Ureter (tissue), 1 donor: ENCODE measurements at regions not wholly inside any gene's neighbourhood (a gene's known extent, or its start where the extent isn't known, plus 50 kb on each side); places are given as distances from the start of the nearest gene placed in this dataset.

Experiments used
- DNase-seq: peaks from one replicate; pipeline ENCODE4 v3.0.0-alpha.2; 2020; ENCODE audit warnings: low spot score
- donor health status: DM: yes; HTN: yes; CAD: no.

DNA sequence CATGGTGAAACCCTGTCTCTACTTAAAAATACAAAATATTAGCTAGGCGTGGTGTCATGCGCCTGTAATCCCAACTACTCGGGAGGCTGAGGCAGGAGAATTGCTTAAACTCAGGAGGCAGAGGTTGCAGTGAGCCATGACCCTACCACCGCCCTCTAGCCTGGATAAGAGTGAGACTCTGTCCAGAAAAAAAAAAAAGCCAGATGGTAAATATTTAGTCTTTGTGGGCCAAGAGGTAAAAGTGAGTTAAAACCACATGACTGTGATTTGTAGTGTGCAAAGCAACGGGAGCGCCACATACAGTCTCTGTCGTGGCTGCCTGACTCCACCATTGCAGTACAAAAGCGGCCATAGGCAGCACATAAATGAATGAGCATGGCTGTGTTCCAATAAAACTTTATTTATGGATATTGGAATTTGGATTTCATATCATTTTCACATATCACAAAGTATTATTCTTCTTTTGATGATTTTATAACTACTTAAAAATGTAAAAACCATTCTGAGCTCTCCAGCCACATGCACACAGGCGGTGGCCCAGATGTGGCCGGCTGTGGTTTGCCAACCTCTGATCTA is 51.8 kb upstream of the CASZ1 start:
- DNase-seq, result no peak

DNA sequence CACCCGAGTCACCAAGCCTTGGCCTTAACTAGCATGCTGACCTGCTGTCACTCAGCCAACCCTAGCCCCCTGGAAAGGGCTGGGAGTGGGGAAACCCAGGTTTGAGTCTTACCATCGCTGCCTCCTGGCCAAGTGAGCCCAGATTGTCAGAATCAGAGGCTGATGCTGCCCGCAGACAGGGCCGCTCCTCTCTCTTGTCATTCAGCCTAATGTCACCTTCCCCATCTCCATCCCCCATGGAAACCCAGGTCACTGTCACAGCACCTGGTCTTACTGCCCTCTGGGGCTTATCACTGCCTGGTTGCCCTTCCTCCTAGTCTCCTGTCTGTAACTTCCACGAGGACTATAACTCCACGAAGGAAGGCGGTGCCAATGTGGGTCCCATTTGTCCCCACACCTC is 53.6 kb upstream of the CASZ1 start:
- no peak for DNase-seq

DNA sequence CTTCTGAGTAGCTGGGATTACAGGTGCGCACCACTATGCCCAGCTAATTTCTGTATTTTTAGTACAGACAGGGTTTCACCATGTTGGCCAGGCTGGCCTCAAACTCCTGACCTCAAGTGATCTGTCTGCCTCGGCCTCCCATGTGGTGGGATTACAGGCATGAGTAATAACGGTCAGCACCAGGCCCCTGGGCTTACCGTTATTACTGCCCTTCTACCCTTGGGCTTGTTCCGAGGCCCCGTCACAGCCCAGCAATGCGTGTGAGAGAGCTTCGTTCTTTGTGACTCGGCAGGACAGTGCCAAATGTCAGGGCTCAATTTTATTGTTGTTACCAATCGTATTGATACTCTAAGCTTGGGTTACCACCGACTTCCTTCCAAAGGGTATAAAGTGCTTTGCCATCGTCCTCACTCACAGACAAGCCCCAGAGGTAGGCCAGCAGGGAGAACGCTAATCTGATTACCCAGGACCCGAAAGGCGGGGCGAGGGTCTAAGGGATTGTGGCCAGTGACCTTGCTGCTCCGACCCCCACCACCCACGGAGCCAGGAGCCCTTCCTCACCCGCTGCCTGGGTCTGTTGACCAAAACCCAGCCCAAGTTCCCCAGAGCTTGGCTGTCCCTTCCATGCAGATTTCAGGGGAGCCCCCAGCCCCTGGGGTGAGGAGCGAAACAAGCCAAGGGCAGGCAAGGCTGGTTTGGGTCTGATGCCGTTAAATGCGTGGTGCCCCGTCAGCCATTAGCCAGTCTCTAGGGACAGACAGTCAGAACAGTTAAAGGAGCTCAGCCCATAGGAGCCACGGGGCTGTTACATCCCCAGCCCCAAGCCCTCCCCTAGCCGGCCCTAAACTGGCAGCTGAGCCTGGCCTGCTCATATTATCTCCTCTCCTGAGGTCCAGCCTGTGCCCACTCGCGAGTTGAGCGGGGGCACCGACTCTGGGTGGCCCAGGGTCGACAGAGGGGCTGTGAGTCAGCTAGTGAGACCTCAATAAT is 54.9 kb upstream of the CASZ1 start:
- DNase-seq, result no peak

DNA sequence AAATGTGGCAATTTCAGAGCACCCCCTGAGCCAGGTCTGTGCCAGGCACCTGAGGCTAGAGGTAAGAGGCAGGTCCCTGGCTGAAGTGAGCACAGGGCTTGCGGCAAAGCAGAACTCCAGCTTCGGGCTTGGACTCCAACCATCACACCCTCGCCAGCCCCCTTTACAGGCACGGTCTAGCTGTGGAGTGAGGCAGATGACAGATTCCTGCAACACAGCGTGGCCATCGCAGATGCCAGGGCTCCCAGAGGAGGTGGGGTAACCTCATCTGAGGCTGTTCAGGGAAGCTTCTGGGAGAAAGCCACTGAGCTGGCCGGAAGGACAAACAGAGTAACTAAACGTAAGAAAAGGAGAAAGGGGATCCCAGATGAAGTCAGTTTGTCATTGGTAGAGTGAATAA is 55.6 kb upstream of the CASZ1 start:
- DNase-seq, result no peak

DNA sequence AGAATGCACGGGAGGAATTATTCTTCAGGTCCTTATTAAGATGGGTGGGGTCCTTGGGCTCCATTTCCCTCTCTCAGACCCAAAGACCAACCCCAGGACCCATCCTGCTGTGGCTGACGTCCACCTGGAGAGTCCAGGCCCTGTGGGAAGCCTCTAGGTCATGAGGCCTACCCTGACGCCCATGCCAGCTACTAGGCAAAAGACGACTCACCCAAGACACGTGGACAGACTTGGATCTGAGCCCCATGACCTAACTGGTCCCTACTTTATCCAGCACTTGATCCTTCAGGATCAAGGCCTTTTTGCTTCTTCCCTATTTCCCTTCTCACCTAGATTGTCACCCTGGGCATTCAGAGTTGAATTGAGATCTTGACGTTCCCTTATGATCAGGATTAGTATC is 56.0 kb upstream of the CASZ1 start:
- DNase-seq, result no peak

DNA sequence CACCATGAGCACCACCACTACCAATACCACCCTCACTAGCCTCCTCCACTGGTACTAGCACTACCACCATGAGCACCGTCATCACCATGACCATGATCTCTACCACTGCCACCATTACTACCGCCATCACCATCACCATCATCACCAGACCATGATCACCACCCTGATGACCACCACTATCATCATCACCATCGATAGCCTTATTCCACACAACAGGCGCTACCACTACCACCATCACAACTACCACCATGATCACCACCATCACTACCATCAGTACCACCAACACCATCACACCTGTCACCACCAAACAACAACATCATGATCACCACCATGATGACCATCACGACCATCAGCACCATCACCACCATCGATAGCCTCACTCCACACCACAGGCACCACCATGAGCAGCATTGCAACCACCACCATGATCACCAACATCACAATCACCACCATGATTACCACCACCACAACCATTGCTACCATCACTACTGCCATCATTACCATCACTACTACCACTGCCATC is 56.6 kb upstream of the CASZ1 start:
- DNase-seq, result no peak

DNA sequence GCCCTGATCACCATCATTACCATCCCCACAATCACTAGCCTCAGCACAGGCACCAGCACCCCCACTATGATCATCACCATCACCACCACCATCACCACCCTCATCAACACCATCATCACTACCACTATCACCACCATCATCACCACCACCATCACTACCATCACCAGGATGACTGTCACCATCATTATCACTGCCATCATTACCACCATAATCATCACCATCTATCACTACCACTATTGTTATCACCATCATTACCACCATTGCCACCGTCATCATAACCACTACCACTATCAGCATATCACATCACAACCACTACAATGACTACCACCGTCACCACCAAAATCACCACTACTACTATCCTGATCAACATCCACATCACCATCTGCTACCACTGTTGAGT is 57.3 kb upstream of the CASZ1 start:
- no peak for DNase-seq

DNA sequence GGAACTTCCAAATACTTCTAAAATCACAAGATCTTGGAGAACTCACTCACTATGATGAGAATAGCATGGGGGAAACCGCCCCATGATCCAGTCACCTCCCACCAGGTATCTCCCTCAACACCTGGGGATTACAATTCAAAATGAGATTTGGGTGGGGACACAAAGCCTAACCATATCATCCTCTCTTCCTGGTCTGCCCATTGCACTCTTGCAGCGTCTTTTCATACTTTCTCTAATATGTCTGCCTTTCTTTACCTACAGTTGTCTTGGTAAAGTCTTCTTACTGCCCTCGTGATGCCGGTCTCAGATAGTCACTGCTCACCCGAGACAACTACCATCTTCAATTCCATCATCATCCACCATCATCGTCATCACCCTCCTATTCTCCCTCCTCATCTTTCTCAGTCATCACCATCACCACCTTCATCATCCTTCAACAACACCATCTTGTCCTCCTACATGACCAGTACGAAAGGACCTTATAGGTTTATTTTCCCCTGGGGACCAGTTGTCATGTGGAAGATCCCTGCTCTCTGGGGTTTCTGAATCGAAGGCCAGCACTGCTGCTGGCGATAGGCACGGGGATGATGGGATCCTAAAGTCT is 58.5 kb upstream of the CASZ1 start:
- DNase-seq, result no peak

DNA sequence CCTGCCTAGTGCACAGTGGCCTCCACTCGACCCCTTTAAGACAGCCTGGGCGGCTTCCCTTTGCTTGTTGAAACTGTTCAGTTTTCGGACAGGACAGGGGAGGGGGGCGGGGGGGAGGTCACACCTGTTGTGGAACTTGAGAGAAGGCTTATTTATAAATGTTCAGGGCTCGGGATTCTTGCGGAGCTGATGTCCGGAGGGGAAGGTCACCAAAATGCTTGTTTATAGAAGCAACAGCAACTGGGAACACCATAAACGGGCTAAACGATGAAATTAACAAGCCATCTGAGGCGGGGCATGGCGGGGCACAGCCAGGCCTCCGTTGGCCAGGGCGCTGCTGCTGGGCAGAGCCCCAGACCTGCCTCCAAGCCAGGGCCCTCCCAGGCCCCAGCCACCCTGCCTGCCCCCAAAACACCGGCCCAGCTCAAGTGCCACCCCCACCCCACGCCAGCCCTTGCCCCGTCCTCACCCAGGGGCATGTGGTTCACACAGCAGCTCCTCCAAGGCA is 59.8 kb upstream of the CASZ1 start:
- DNase-seq, result peak; percentile 62

DNA sequence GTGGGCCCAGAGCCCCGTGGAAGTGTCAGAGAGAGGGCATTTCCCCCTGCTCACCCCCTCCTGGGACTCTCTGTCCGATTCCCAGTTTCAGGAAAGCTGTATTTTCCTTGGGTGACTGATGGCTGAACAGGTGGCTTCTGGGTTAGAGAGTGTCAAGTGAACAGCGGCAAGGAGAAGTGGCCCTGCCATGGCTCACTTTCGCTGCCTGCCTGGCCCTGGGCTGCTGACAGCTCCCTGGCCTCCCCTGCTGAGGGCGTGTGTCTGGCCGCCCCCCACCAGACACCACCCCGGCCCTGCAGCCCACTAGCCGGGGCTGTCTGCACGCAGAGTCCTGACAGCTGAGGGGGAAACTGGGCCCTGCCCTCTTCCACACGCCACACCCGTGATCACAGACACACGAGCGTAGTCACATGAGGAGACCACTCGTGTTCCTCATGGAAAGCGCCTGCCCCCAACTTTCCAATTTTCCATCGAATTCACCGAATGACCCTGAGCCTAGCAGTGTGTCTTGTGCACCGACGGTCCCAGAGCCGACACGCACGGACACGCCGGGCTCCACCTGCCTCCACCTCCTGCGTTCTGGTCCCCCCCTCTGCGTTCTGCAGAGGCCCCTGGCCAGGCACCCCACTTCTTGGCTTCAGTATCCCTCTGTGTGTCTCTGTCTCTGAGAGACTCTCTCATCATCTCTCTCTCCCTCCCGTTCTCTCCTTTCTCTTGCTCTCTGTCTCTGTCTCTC is 60.6 kb upstream of the CASZ1 start:
- DNase-seq, result no peak

DNA sequence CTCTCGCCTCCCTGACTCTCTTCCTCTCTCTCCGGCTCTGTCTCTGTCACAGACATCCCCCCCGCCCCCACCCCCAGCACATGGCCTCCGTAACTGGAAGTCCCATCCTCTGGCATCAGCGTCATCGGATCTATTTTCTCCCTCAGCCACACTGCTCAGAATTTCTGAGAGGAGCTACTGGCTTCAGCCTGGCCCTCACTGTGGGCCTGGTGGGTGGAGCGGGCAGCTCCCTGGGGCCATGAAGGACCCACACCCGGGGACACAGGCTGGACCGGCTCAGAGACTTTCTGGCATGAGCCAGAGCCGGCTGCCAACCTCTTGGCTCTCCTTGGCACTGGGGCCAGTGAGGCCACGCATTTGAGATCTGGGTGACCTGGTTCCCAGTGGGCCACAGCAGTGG is 61.2 kb upstream of the CASZ1 start:
- no peak for DNase-seq

DNA sequence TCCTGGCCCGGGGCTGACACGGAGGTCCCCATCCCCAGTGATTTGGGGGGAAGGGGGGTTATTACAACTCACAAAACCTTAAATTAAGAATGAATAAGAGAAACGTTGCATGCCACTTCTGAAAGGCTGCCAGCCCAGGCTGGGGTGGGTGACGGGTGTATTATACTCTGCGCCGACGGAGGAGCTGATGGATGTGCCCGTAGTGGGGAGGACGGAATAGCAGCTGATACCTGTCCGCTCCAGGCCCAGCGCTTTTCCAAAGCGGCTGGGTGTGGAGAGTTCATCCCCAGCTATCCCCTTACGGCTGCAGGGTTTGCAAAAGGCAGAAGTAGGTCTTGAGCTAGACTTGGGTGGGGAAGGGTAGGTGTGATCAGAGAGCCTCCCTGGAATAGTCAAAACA is 63.8 kb upstream of the CASZ1 start:
- no peak for DNase-seq

DNA sequence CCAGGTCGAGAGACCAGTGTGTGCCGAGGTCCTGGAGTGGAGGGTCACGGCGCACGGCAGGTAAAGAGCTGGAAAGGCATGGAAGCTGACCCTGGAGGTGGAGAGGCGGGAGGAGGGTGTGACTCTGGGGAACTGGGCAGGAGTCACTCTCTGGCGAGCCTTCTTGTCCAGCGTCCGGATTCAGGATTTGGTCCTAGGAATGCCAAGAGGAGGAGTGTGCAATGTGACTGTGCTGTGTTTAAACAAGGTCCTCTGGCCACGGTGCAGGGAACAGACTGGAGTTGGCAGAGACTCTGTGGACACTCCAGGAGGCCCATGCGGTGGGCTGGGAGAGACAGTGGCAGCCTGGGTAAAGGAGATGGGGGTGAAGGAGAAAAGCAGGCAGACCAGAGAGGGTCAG is 64.2 kb upstream of the CASZ1 start:
- DNase-seq, result no peak

DNA sequence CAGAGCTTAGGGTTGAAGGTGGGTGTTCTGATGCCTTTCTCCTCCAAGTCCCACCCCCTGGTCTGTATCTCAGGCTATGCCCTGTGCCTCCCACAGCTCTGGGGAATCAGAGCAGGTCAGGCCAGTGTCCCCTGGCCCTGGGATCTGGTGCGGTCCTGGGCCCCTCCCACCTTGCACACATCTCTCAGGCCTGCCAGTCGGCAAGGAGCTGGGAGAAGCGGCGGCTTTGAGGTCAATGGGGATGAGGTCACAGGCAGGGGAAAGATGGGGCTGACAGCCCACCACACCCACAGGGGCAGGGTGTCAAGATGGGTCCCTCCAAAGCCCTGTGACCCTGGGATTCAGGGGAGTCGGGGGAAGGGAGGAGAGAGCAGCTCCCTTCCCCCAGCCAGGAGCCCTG is 65.4 kb upstream of the CASZ1 start:
- no peak for DNase-seq

DNA sequence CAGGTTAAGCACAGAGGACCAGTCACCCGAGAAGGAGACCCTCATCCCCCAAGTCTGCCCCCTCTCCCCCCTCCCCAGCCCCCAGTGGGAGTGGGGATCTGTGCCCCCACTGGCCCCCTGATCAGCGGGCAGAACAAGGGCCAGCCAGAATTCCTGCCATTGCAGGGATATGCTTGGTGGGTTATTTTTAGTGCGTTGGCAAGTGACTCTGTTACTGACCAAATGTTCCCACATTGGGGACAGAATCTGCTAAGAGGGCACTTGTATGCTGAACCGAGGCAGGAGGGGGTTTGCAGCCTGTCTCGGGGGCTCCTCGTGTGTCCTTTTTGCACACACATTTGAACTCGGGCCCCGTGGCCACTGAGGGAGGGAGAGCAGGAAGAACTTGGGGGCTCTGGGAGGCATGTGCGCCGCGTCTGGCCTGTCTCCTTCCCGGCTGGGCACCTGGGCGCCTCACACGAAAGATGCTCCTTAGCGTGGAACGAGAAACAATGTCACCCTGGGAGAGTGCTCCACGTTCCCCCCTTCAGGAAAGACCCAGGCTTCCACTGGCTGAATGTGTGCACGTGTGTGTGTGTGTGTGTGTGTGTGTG is 66.4 kb upstream of the CASZ1 start:
- no peak for DNase-seq

DNA sequence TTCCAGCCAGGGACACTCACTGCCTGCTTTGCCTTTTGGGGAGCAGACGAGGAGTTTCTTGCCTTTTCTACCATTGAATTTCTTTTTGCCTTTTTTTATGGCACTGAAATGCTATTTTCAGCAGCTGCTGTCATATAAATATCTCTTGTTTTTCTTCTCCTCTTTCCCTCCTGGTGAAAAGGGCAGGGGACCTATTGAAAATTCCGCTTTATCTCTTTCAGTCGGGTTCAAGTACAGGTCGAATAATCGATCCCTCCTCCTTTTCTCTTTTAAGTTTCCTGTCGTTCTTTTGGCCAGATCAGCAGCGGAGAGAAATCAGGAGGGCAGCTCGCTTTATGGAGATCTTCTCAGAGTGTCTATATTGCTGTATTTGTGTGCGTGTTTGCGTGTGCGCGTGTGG is 67.4 kb upstream of the CASZ1 start:
- DNase-seq, result no peak

DNA sequence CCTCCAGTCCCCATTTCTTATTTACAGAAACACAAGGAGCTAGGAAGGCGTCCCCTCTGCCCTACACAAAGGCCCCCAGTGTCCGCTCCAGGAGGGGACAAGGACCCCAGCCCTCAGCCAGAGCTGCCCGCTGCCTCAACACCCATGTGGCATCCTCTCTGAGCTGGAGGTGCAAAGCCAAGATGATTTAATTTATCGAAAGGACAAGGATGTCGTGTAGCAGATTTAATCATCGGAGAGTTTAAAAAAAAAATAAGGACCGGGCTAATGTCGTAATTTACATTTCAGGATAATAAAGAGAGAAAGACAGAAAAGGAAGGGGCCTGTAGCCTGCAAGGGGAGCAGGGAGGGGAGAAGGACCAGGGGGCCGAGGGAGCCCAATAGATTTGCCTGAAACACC is 68.3 kb upstream of the CASZ1 start:
- no peak for DNase-seq

DNA sequence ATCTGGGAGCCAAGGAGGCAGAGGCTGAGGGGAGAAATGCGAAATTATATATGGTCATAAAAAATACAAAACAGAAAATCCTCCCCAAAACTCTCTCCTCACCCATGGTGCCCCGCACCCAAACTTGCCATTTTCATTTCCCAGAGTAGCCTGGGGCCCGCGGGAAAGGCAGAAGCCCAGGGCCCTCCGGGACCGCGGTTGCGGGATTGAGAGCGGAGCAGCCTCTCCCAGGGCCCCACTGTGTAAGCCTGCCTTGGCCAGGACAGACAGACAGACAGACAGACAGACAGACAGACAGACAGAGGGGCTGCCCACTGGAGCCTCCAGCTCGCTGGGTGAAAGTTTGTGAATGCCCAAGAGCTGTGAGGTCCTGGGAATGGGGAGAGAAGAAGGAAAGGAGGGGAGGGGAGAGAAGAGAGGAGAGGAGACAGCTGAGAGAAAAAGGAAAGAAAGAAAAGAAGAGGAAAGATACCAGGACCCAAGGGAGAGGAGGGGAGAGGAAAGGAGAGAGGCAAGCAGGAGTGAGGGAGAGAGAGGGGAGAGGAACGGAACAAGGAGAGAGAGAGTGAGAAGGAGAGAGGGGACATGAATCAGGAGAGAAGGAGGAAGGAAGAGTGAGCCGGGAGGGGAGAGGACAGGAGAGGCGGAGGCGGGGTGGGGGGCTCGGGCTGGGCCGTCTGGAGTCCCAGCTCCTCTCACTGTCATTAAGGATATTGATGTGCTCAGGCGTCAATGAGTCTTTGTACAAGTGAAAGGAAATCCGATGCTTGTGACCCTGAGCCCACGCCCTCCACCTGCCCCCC is 69.3 kb upstream of the CASZ1 start:
- DNase-seq, result no peak

DNA sequence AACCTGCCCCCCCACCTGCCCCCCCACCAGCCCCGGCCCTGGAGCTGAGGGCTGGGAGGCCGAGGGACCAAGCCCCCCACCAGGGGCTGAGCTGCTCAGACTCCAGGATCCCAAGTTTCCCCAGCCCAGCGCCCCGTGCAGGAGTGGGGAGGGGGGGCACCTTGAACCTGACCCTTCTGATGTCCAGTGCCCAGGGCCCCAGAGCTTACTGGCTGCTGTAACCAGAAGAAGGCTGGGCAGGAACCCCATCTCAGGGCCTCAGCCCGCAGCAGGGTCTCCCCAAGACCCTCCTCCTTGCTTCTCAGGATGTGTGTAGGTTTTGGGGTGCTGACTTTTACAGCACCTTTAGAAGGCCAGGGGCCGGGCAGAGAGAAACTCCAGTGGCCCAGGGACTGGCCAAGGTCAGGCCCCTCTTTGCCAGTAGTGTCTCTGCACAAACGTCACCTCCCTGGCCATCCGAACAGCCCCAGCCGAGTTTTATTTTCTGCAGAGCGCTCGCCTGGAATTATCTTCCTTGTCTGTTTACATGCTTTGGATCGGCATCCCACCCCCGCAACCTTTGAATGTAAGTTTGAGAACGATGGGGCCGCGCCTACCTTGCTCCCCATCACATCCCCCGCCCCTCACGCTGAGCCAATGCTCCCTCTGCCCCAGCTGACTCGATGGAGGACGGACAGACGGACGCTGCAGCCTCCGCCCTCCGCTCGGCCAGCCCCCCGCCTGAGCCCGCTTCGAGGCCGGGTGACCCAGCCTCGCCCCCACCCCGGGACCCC is 70.1 kb upstream of the CASZ1 start:
- no peak for DNase-seq
